ENCODE measurements at regions not wholly inside any gene's neighbourhood (a gene's known extent, or its start where the extent isn't known, plus 50 kb on each side); places are given as distances from the start of the nearest gene placed in this dataset.

DNA sequence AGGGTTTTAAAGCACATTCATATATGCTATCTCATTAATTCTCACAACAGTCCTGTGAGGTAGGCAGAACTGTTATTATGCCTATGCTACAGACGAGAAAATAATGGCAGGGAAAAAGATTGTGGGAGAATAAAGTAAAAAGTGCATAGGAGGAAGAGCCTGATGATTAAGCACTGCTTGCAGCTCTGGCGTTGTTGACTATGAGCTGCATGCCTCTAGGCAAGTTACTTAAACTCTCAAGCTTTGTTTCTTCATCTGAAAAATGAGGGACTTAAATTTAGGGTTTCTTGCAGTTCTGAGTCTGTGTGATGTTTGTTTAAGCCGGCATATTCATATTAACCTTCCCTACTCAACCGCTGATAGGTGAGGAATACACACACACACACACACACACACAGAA, 51.6 kb upstream of the RAPH1 start:
- TF ChIP-seq CTCF (IDR thresholded peaks at IDR 0.05) = no peak
- TF ChIP-seq POLR2A (IDR thresholded peaks at IDR 0.05) = no peak

Measured in testis (tissue), 2 donors.